Activated T-cell treated with anti-CD3 and anti-CD28 coated beads, Interleukin-2, amount 50 U/mL, for 24 hours (primary cell): ENCODE measurements at regions not wholly inside any gene's neighbourhood (a gene's known extent, or its start where the extent isn't known, plus 50 kb on each side); places are given as distances from the start of the nearest gene placed in this dataset.

Experiments
- DNase-seq: peaks from one replicate; pipeline ENCODE4 v3.0.0-alpha.2; 2020
- H3K27ac Mint-ChIP-seq: 2 replicates; pipeline ENCODE4 v1.8.0; 2020; ENCODE audit warnings: mild to moderate bottlenecking, mixed read lengths
- H3K27me3 Mint-ChIP-seq: 2 replicates; pipeline ENCODE4 v1.8.0; 2020; ENCODE audit warnings: mixed read lengths
- H3K36me3 Mint-ChIP-seq: 2 replicates; pipeline ENCODE4 v1.8.0; 2020; ENCODE audit warnings: low read depth, mixed read lengths
- H3K4me1 Mint-ChIP-seq: 2 replicates; pipeline ENCODE4 v1.8.0; 2020; ENCODE audit warnings: low read depth, mixed read lengths
- H3K4me3 Mint-ChIP-seq: 2 replicates; pipeline ENCODE4 v1.8.0; 2020; ENCODE audit warnings: mild to moderate bottlenecking, moderate library complexity, mixed read lengths
- H3K9me3 Mint-ChIP-seq: 2 replicates; pipeline ENCODE4 v1.8.0; 2020; ENCODE audit warnings: mixed read lengths

DNA sequence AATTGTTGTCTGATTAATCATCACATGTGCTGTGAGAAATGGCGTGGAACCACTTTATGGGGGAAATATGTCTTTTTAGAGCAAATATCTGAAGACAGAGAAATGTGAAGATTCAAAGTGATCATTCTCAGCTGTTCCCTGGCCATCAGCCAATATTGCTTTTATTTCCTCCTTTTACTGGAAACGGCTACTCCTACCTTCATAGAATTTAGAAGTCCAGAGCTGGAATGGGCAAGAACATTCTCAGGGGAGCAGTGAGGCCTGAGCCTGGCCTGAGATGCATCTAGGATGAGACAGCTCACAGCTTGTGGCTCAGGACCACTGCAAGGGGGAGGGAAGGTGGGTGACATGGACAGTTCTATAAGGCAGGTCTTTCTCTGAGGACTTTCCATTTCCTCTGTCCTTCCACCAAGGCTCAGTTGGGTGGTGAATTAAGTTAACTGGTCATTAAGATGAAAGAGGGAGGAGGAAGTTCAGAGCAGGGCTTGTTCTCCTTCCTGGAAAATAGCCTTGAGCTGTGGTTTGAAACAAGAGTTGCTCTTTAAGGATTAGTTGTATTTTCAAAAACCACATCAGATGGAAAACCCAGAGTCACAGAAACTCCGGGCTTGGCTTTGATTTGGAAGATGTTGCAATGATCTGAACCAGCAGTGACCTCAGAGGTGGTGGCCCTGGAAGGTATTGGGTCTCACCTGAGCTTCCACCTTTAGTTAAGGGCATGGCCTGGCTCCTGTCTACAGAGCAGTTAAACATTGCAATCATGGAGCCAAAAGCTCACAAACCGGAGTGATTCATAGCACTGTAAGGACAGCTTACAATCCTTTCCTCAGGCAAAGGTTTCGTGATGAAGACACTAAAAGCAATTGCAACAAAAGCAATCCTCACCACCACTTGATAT lies 144.3 kb downstream of the VAPA start:
- H3K27me3 Mint-ChIP-seq: peaks cover 4% of the 10 kb centered on the region
- H3K36me3 Mint-ChIP-seq: no peaks in the 10 kb centered on the region
- H3K9me3 Mint-ChIP-seq: no peaks in the 10 kb centered on the region
- peaks cover 5% of the 10 kb centered on the region for H3K4me1 Mint-ChIP-seq
- no peak overlapping the region for H3K27ac Mint-ChIP-seq
- DNase-seq: no peak
- H3K4me3 Mint-ChIP-seq: no peak overlapping the region

DNA sequence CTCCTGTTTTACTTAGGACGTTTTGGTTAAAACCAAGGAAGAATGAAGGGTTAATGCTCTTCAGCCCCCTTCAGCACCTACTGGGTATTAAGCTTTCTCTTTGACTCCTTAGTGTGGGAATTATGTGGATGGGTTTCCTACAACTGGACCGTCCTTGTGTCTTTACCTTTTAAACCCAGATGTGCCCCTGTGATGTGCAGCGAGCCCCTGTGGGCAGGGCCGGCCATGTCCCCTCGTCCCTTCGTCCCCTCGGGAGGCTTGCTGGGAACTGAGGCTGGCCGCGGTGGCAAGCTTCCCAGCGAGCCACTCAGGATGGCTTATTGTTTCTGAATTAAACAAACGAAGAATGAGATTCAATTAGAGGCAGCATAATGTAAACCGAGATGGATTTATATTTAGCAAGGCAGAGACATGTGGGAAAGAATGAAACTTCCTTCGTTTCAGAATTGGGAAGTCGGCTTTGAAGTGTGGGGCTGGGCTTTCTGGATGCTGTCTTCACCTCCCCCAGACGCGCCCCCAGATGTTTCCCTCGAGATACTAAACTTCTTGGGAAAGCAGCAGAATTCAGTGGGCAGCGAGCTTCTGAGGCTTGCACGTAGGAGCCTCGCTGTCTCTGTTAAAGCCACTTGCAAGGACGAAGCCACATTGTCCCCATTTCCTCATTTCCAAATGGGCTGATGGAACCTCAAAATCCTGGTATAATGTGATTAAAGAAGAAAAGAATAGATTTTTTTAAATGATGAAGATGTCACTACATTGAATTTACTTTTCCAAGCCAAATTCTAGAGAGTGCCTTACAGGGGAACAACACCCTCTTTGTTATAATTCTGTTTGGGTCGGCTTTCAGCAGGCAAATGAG lies 146.0 kb downstream of the VAPA start:
- Mint-ChIP-seq H3K4me3 (no peak overlapping the region), H3K9me3 (no peaks in the 10 kb centered on the region), H3K27me3 (peaks cover 4% of the 10 kb centered on the region), H3K36me3 (no peaks in the 10 kb centered on the region), H3K27ac (no peak overlapping the region), H3K4me1 (peaks cover 5% of the 10 kb centered on the region)
- DNase-seq: no peak

DNA sequence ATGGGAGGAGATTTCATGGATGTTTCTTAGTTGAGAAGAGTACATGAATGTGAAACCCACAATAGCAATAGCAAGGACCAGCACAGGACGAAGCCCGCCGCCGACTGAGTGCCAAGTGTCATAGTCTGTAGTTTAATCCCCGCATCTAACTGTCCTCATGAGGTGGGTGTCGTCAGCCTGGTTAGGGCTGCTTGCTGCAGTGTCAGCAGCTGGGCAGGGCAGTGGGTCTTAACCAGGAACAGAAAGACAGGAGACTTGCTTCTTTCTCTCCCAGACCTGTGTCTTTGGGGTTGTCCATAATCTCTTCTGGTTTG lies 146.6 kb downstream of the VAPA start:
- H3K4me3 Mint-ChIP-seq: no peak overlapping the region
- no peak overlapping the region for H3K27ac Mint-ChIP-seq
- H3K36me3 Mint-ChIP-seq: no peaks in the 10 kb centered on the region
- H3K9me3 Mint-ChIP-seq: no peaks in the 10 kb centered on the region
- DNase-seq: no peak
- peaks cover 4% of the 10 kb centered on the region for H3K27me3 Mint-ChIP-seq
- H3K4me1 Mint-ChIP-seq: peaks cover 5% of the 10 kb centered on the region

DNA sequence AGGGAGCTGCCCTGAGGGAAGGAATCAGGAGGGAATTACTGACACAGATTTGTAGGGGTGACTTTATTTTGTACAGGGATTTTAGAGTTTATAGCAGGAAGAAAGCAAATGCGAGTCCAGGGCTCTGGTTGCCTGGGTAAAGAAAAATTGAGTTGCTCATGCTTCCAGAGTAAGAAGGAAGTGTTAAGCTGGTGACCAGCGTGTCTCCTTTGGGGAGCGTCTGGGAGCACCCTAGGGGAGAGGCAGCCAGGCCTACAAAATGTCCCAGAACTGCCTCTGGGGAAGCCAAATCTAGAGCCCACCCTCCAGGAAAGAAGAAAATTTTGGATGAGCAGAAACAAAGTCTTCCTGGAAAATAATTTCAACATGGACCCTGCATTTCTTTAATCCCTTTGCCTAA lies 147.0 kb downstream of the VAPA start:
- peaks cover 5% of the 10 kb centered on the region for H3K4me1 Mint-ChIP-seq
- H3K27me3 Mint-ChIP-seq: peaks cover 4% of the 10 kb centered on the region
- no peaks in the 10 kb centered on the region for H3K9me3 Mint-ChIP-seq
- H3K36me3 Mint-ChIP-seq: no peaks in the 10 kb centered on the region
- no peak overlapping the region for H3K4me3 Mint-ChIP-seq
- no peak overlapping the region for H3K27ac Mint-ChIP-seq
- DNase-seq: no peak

DNA sequence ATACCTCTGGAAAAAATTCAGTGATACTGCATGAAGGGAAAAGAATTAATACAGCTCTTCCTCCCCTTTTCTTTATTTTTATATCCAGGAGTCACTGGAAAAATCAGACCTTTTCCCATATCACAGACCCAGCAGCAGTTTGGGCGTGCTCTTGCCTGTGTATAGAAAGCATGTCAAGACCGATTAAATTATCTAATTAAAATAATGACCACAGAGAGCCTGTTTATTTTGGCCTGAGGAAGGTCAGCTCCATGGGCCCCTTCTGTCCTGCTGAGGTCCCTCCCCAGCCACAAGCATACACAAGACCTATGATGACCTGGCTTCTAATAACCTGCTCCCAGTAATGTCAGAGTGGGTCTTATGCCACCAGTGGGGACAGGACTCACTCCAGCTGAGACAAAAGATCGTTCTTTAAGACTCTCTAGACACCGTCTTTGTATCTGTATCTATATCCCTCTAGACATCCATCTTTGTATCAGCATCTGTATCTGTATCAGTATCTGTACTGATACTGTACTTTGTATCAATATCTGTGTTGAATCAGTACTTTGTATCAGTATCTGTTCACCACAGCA lies 147.8 kb downstream of the VAPA start:
- no peak overlapping the region for H3K4me3 Mint-ChIP-seq
- no peaks in the 10 kb centered on the region for H3K36me3 Mint-ChIP-seq
- H3K27ac Mint-ChIP-seq: no peak overlapping the region
- H3K4me1 Mint-ChIP-seq: peaks cover 5% of the 10 kb centered on the region
- H3K27me3 Mint-ChIP-seq: peaks cover 4% of the 10 kb centered on the region
- H3K9me3 Mint-ChIP-seq: no peaks in the 10 kb centered on the region
- DNase-seq: no peak

DNA sequence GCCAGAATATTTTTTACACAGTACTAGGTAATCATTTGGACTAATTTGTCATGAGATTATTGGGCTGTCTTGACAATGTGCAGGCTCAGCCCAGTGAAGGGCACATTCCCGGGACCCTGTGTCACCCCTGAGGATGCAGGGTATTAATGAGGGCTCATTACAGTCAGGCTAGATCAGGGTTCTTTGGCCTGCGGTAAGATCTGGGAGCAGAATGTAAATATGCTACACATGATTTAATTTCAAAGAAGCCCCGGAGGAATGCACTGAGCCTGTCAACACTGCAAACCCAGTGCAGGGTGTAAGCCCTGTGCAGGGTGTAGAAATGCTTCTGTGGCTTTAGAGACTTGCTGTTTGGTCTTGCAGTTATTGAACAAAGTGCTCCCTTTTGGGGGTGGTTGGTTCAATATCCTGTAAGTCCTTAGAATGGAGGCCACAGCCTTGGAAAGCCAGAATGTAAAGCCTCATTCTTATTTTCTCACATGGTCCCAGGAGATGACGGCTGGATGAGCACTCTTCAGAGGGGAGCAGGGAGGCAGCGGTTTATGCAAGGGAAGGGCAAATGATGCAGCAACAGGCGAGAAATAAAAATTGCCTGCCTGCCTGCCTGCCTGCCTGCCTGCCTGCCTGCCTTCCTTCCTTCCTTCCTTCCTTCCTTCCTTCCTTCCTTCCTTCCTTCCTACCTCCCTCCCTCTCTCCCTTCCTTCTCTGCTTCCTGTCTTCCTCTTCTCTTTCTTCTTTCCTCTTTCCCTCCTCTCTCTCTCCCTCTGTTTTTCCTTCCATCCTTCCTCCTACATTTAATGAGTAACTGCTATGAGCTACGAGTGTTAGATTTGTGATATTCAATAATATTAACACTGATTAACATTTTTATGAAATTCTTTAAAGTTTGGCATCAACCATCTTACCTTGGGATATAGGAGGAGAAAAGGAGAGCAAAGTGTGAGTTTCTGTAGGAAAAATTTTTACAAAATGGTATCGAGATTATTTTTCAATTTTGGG lies 148.8 kb downstream of the VAPA start:
- DNase-seq: no peak
- H3K4me1 Mint-ChIP-seq: peaks cover 5% of the 10 kb centered on the region
- H3K36me3 Mint-ChIP-seq: no peaks in the 10 kb centered on the region
- peaks cover 4% of the 10 kb centered on the region for H3K27me3 Mint-ChIP-seq
- no peak overlapping the region for H3K27ac Mint-ChIP-seq
- no peak overlapping the region for H3K4me3 Mint-ChIP-seq
- no peaks in the 10 kb centered on the region for H3K9me3 Mint-ChIP-seq

DNA sequence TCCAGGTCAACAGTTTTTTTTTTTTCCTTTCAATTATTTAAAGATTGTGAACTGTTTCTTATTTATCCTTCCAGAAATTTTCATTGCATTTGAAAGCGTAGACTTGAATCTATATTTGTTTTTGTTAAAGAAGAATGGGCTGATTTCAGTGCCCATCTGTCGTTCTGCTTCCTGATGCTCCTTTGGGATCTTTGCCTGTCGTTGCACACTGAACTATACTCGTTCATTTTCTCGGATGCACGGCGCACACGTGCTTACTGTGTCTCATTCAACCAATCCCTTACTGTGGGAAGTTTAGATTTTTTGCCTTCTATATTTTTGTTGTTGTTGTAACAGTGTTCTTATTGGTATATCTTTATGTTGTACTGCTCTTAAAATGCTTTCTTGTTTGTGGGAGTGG lies 149.7 kb downstream of the VAPA start:
- Mint-ChIP-seq H3K27me3 (peaks cover 7% of the 10 kb centered on the region), H3K9me3 (no peaks in the 10 kb centered on the region), H3K36me3 (no peaks in the 10 kb centered on the region), H3K4me1 (no peaks in the 10 kb centered on the region), H3K27ac (no peak overlapping the region), H3K4me3 (no peak overlapping the region)
- no peak for DNase-seq

DNA sequence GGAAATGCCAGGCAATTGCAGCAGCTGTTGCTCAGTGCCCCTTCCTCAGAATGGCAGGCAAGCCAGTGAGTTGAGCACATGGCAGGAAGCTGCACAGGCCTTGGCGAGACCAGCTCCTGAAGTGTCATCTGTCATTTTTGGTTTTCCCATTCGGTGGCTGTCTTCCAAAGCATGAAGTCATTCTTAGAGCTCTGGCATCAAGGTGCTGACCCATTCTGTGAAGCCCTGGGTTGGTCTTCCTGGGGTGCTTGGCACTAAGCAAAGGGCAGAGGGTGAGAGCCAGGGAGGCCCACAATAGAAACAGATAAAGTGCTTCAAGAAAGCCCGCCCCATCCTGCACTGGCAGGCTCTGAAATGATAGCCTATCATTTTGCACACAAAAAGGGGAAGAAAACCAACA lies 150.5 kb downstream of the VAPA start:
- Mint-ChIP-seq H3K4me3 (no peak overlapping the region), H3K36me3 (no peaks in the 10 kb centered on the region), H3K4me1 (no peaks in the 10 kb centered on the region), H3K9me3 (no peaks in the 10 kb centered on the region), H3K27ac (no peak overlapping the region), H3K27me3 (peaks cover 7% of the 10 kb centered on the region)
- no peak for DNase-seq

DNA sequence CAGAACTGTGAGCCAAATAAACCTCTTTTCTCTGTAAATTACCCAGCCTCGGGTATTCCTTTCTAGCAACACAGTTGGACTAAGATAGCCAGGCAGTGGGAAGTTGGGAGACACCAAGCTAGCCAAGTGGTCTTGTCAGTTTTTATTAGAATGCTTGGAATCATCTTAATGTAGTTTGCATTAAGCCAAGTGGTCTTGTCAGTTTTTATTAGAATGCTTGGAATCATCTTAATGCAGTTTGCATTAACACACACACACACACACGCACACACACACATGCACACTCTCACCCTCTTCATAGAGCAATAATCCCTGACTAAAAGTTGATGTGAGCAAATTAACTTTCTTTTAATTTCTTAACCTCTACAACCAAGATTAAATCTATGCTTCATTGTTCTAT lies 151.5 kb downstream of the VAPA start:
- Mint-ChIP-seq H3K27me3 (peaks cover 3% of the 10 kb centered on the region), H3K36me3 (no peaks in the 10 kb centered on the region), H3K9me3 (no peaks in the 10 kb centered on the region), H3K4me1 (no peaks in the 10 kb centered on the region), H3K4me3 (no peak overlapping the region), H3K27ac (no peak overlapping the region)
- no peak for DNase-seq

DNA sequence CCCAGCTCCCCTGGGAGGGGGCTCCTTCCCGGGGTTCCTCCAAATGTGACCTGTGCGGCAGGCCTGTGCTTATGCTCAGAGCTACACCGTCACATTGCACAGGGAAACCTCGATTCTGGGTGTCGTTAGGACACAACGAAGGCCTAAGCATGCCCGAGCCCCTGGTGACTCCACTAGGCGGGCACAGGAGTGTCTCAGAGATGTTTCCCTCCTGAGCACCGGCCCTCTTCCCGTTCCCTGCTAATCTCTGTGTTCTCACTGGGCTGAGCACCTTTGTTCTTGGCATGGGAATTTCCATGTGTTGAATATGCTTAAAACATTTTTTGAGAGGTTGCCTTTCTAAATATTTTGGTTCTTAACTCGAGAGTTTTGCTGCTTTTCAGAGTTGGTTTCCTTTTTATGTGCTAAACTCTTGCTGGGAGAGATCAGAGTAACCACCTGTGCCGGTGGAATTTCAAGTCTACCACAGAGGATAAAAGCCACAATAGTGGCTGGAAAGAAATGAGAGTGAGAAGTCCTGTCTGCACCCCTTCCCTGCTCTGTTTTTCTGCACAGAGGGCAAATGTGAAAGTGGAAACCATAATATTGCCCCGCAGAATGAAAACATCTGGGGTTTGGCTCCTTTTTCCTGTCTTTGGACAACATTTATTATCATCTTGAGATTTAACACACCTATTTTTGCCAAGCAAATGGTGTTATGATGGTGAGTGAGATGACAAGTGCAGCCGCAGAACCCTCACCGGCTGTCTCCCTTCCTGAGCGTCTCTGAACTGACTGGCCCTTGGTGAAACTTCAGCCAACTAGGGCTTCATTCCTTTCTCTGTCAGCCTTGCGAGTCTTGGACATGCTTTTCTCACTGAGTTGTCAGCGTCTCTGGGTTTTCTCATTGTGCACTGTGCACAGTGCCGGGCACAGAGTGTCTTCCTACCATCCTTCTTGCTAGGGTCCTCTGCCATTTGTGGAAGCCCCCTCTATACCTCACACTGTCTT lies 154.1 kb downstream of the VAPA start:
- Mint-ChIP-seq H3K4me1 (no peaks in the 10 kb centered on the region), H3K36me3 (no peaks in the 10 kb centered on the region), H3K27ac (no peak overlapping the region), H3K4me3 (no peak overlapping the region), H3K27me3 (peaks cover 3% of the 10 kb centered on the region), H3K9me3 (no peaks in the 10 kb centered on the region)
- DNase-seq: no peak

DNA sequence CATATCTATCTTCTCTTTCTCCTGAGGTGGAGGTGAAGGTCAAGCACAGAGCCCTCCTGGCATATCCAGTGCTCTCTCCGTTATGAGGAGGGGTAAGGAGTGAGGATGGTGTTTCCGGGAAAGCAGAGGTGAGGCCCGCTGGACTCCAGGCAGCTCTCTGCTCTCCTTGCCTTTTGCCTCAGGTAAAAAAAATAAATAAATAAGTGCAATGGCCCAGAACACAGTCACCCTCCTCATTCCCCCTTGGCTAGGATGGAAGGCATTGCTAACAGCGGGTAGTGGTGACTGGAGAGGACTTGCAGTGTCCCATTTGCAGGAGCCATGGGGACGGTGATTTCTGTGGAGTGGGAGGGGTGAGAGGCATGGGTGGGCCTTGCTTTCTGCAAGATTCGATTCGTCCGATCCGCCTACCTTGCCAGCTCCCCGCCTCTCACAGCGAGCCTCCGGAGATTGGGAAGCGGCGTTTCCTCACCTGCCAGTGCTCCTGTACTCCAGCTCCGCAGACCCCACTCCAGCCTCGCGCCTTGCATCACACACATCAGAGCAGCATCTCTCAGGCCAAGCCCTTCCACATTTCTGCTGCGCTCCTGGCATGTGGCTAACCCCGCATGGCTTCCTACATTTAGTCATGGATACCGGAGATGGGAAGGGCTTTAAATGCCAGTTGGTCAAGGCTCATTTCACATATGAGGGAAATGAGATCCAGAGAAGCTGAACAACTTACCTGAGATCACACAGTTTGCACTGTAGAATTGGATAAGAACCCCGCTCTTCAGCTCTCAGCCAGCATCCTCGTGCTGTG lies 155.2 kb downstream of the VAPA start:
- no peaks in the 10 kb centered on the region for H3K9me3 Mint-ChIP-seq
- H3K27ac Mint-ChIP-seq: no peak overlapping the region
- no peaks in the 10 kb centered on the region for H3K36me3 Mint-ChIP-seq
- no peak for DNase-seq
- no peaks in the 10 kb centered on the region for H3K4me1 Mint-ChIP-seq
- H3K27me3 Mint-ChIP-seq: peaks cover 3% of the 10 kb centered on the region
- H3K4me3 Mint-ChIP-seq: no peak overlapping the region

DNA sequence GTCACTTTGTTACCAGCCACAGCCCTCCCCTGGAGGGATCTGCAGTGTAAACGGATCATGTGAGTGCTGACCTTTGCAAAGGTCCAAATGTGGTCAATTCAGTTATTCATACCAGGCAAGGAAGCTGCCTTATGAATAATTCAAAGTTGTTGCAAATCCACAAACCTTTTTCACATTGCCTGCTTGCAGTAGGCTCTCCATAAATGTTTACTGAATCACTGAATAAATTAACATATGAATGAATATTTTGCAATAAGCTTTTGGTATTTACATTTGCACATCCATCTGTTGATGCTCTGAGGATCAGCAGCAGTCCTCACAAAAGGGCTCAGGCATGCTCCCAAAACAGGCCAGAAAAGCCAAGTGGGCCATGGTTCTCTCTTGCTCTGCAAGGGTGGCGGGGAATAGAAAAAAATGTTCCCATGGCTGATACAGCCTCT lies 156.8 kb downstream of the VAPA start:
- Mint-ChIP-seq H3K27me3 (peaks cover 3% of the 10 kb centered on the region), H3K9me3 (no peaks in the 10 kb centered on the region), H3K4me1 (no peaks in the 10 kb centered on the region), H3K27ac (no peak overlapping the region), H3K36me3 (no peaks in the 10 kb centered on the region), H3K4me3 (no peak overlapping the region)
- no peak for DNase-seq
